NCI-H1417 (cell line): ENCODE measurements at regions not wholly inside any gene's neighbourhood (a gene's known extent, or its start where the extent isn't known, plus 50 kb on each side); places are given as distances from the start of the nearest gene placed in this dataset.

Experiments used
- DNase-seq, 3 experiments: peaks; one replicate each; lab custom pipeline; 2025; lab: John Stamatoyannopoulos, UW

DNA sequence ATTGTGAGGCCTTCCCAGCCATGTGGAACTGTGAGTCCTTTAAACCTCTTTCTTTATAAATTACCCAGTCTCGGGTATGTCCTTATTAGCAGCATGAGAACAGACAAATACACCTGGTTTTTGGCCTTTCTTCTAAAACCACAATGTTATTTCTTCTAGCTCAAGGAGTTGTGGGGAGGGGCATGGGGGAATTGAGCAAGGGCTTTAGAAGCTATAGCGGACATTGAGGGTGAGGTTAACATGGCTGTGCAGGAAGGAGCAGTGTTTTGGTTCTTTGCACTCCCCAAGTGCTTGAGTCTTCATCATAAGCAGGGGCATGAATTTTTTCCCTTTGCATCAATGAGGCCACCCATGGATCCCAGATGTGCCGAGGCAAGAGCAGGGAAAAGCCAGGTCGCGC lies 86.8 kb downstream of the SPRING1 start:
- DNase-seq: no peak

DNA sequence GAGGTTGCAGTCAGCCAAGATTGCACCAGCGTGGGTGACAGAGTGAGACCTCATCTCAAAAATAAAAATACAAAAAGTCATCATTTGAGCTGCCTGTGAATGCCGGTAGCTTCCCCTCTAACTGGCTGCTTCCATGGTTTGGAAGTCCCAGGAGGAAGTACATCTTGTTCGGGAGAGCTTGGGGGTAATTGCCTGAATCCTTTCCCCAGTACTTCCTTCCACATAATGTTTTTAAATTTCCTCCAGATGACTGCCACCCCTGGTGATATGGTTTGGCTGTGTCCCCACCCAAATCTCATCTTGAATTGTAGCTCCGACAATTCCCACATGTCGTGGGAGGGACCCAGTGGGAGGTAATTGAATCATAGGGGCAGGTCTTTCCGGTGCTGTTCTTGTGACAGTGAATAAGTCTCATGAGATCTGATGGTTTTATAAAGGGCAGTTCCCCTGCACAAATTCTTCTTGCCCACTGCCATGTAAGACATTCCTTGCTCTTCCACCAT lies 87.2 kb downstream of the SPRING1 start:
- DNase-seq: no peak

DNA sequence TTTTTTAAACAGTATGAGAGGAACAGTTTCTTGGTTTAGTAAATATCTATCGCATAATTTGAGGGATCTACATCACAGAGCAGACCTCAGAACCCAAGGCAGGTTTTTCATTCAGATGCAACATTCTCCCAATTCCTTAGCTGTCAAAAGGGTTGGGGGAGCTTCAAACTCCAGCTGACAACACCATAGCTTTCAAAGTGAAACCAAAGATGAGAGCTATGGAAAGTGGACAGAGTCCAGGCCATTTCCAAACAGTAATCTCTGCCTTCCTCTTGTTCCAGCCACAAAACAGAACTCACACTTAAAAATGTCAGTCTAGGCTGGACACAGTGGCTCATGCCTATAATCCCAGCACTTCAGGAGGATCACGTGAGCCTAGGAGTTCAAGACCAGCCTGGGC lies 87.8 kb downstream of the SPRING1 start:
- no peak for DNase-seq

DNA sequence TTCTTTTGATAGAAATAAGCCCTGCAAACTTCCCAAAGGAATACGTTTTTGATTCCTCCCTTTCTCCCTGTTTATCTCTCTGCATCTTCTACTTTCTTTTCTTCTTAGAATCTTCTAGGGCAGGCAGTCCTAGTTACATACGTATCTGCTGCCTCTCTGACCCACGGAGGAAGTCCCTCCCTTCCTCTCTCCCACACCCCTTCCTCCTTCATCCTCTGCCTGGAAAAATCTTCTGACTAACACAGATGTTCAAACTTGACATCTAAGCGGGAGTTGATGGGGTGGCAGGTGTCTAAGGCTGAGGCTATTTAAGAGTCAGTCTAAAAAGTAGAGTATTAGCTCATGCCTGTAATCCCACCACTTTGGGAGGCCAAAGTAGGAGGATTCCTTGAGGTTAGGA lies 88.6 kb downstream of the MAP1LC3B2 start:
- DNase-seq: no peak

DNA sequence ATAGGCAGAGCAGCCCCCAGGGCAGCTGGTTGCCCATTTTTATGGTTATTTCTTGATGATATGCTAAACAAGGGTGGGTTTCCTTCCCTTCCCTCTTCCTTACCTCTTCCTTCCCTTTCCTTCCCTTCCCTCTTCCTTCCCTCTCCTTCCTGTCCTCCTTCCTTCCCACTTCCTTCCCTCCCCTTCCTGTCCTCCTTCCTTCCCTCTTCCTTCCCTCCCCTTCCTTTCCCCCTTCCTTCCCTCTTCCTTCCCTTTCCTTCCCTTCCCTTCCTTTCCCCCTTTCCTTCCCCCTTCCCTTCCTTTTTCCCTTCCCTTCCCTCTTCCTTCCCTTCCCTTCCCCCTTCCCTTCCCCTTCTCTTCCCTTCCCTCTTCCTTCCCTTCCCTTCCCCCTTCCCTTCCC lies 87.7 kb downstream of the MAP1LC3B2 start:
- DNase-seq: no peak

DNA sequence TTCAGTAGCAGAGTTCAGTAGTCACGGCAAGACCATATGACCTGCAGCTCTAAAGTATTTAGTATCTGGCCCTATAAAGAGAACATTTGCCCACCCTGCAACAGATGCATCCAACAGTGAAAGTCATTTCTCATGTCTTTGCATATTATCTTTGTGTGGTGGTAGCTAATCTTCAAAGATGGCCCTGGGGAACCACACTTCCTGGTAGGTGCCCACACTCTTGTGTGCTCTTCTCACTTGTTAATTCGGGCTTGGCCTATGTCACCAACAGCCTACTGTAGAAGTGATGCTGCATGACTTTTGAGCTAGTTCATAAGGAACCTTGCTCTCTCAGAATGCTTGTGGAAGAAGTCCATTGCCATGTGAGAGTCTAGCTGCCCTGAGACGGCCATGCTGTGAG lies 85.6 kb downstream of the MAP1LC3B2 start:
- no peak for DNase-seq

DNA sequence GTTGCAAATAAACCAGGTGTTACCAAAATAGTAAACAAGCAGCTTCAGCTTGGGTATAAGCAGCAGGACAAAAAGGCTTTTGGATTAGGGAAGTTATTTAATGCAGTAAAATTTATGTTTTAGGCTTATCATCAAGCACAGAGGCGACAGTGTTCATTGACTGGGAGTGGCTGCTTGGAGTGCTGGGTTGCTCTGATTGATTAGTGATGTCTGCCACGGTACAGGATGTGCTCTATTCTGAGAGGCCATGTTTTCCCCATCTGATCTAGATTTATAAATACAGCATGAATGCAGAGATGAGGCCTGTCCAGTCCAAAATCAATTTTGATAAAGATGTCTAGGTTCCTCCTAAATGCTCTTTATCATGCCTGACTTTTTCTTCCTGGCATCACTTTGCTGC lies 83.5 kb downstream of the MAP1LC3B2 start:
- no peak for DNase-seq

DNA sequence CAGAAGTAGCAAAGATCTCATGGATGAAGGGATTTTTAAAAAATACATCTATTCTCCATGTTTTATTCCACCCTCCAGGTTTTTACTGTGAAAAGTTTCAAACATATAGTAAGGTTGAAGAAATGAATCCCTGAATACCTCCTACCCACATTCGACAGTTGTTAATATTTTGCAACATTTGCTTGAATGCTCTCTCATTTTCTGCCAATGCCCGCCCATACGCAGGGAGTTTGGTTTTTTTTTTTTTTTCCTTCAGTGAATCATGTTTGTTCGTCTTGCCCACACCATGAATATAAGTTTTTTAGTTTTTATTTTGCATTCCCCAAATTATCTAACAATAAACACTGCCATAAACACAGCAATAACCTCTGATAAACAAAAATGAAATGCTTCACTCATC lies 82.9 kb downstream of the MAP1LC3B2 start:
- DNase-seq: no peak

DNA sequence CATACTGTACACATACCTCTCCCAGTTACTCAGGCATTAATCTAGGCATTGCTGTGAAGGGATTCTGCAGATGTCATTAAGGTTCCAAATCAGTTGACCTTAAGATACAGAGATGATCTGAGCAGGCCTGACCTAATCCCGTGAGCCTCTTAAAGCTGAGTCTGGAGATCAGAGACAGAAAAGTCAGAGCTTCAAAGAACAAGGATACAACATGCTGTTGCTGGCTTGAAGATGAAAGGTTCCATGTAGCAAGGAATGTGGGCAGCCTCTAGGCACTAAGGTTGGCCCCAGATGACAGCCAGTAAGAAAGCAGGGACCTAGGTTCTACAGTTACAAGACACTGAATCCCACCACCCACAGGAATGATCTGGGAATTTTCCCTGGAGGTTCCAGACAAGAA lies 81.1 kb downstream of the MAP1LC3B2 start:
- no peak for DNase-seq

DNA sequence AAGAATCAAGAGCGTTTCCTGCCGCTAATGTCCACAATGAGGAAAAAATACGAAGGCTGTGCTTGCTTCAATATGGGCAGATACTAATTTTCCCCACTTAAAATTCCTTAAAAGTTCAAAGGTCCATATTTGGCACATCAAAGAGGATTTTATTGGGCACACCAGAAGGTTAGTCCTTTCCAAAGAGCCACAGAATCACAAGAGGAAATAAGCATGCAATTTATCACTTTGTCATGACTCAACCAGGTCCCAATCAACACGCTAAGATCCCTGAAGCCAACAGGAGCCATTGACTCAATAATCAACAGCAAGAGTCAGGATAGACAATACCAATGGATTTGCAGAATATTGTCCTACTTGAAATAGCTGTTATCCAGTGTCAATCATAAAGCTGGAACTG lies 80.6 kb downstream of the MAP1LC3B2 start:
- no peak for DNase-seq

DNA sequence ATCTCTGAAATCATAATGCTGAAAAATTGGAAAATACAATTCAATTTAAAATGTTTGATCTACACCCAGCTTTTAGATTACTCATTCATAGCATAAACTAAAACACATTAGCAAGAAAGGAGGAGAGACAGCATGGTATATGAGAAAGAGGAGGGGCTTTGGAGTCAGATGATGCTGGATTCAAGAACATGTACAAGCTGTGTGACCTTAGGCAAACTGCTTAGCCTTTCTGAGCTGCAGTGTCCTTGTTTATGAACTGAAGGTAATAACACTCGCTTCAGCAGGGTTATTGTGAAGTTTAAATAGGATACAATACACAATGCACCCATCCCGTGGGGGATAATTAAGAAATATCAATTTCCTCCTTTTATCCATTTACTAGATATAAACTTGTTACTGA lies 79.2 kb downstream of the MAP1LC3B2 start:
- no peak for DNase-seq

DNA sequence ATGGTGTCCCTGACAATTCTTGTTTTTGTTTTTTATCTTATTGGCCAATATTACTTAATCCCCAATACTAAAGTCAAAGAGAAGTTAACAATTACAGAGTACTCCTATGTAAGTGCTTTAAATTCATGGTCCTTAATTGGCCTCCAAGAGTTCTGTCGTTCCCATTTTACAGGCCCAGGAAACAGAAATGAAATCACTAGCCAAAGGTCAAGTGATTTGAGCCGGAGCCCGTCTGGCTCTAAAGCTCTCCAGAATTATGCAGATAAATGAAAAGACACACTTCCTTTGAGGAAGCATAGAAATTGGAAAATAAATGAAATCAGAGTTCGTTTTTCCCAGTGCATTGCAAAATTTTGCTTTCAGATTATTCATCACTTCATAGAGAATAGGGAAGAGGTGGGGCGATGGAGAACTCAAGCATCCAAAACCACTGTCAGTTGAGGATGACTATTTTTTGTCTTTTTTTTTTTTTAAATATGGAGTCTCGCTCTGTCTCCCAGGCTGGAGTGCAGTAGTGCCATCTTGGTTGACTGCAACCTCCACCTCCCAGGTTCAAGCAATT lies 78.5 kb downstream of the MAP1LC3B2 start:
- no peak for DNase-seq

DNA sequence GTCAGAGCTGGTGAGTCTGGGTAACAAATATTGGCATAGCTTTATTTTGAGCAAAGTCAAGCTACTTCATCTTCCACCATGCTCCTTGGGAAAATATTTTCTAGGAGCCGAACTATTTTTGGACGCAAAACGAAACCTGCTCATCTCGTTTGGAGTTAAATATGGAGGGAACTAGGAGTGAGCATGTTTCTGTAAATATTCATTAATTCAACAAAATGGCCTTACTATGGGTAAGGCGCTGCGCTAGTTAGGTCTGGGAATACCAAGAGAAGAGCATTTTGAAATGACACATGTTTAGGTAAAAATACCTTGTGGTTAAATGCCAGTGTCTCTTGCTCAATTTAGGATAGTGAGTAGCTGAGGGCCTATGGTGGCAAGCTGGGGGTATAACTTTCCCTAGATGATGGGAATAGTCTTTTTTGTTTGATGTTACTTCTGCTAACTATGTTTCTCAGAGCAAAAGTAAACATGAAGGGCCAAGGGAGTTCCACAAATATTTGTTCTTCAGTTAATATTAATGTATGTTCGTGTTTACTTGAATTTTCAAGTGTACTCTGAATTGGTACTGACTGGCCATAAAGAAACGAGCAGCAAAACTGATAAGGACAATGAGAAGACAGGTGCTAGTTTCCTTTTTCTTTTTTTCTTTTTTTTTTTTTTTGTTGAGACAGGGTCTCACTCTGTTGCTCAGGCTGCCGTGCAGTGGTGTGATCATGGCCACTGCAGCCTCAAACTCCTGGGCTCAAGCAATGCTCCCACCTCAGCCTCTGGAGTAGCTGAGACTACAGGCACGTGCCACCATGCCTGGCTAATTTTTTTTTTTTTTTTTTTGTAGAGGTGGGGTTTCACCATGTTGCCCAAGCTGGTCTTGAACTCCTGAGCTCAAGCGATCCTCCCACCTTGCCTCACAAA lies 77.7 kb downstream of the MAP1LC3B2 start:
- DNase-seq: peak in 1 of 3 experiments; percentile 25

DNA sequence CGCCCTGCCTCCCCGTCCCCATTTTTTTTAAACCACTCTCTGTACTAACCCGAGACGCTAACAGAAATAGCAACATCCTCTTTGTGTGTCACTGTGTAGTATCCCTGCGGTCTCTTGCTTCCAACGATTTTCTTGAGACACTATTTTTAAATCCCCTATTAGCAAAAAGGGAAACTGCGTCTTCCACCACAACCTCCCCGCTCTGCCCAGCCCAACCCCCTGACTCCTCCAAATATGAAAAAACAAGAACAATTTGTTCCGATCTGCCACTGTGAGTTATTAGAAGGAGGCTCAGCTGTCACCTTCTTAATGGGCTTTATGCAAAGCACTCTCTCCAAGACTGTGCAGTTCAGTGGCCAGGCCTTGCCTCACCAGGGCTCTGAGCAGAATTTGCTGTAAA lies 76.3 kb downstream of the MAP1LC3B2 start:
- DNase-seq: no peak

DNA sequence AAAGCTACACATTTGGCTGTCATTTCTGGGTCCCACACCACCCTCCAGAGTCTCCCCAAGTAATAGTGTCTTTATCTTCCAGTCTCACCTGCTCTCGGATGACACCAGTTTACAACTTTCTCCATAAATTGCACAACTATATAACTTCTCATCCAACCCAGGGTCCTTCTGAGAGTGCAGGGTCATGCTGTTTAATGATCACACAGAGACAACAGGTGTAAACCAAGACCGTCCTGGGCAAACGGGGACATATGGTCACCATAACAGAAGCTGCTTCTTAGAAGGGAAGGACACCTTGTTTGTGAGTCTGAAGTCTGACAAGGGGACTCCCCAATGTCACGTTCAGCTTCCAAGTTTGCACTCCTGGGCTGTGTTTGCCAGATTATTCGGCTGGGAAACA lies 74.3 kb downstream of the MAP1LC3B2 start:
- DNase-seq: no peak

DNA sequence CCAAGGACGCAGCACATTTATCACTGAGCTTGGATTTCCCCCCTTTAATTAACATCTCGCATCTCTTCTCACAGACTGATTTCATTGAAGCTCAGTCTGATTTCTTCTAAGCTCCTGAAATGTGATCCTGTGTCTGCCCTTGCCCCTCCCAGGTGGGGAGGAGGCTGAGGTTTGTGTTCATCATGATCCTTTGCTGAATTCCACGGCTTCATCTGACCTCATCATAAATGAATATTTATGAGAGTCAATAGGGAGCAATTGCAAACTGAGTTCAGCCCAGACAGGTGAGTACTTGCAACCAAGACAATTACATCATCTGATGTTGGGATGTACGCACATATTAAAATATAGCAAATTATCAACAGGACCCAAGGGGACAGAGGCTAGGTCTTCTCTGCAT lies 72.4 kb downstream of the MAP1LC3B2 start:
- no peak for DNase-seq

DNA sequence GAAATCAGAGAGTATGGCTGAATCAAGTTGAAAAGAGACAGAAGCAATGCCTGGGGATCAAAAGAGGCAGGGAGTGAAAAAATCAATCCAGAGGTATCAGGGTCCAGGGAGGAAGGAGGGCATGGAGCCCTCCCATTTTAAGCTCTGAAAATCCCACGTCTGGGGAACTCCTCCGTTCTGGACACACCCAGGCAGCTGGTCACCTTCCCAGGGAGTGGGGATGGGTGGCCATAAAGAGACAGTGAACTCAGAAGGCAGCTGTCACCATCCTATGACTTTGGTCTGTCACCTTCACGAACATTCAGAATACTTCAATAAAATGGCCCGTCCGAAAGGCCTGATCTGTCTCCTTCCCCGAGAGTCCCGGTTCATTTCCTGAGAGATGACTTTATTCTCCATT lies 71.6 kb downstream of the MAP1LC3B2 start:
- DNase-seq: no peak

DNA sequence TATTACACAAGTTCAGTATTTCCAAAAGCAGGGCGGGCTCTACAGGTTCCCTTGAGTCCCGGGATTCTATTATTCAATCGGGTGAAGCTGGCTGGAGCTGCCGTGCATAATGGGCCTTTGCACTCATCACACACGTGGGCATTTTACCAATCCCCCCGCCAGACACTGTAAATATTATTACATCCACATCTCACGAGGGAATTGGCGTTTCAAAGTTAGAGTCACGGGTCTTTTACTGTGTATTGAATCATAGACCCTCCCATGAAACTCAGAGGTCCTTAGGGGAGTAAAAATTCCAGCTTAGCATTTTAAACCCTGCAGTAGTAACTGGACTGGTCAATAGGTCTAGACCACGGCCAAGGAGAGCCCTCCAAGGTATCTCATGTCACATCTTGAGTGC lies 70.3 kb downstream of the MAP1LC3B2 start:
- no peak for DNase-seq

DNA sequence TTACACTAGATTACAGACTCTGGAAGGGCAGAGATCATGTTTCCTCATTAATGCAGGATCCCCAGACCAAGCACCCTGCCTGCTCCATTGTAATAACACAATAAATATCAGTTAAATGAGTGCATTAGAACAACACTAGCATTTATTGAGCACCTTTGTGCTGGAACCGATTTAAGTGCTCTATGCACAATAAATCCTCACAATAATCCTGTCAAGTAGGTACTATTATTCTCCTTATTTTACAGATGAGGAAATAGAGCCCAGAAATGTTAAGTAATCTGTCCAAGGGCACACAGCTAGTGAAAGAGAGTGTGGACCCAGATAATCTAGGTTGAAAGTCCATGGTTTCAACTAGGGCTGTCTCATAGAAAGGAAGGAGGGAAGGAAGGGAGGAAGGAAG lies 69.8 kb downstream of the MAP1LC3B2 start:
- no peak for DNase-seq

DNA sequence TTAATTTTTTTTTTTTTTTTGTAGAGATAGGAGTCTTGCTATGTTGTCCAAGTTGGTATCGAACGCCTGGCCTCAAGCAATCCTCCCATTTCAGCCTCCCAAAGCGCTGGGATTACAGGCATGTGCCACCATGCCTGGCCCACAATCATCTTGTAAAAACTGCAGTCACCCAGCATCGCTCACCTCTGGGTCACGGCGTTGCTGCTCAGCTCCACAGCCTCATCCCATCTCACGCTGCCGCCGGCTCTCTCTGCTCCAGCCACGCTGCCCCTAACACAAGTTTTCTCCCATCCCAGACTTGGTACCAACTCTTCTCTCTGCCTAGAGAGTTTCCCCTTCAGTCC lies 69.2 kb downstream of the MAP1LC3B2 start:
- no peak for DNase-seq
